ENCODE measurements at regions not wholly inside any gene's neighbourhood (a gene's known extent, or its start where the extent isn't known, plus 50 kb on each side); places are given as distances from the start of the nearest gene placed in this dataset.
A peak's percentile ranks its signal among the peaks of the same experiment; 100 is the strongest.

Small RNA genes lying in the stretch of these regions (microRNA-seq; reads per million reads assigned to microRNA genes)
- 7.8 reads per million, percentile 11 among the genes with 10 or more reads in this experiment for gene MIR3143 (ENCODE audit: borderline number of aligned reads, unreplicated experiment)

Data from progenitor cell of endocrine pancreas (in vitro differentiated cells).